Uterus (tissue), 3 donors: ENCODE measurements at regions not wholly inside any gene's neighbourhood (a gene's known extent, or its start where the extent isn't known, plus 50 kb on each side); places are given as distances from the start of the nearest gene placed in this dataset.

Source experiments
- DNase-seq, 2 donors: peaks; one replicate each; pipeline ENCODE4 v3.0.0-alpha.2; 2019 to 2020
- H3K27ac ChIP-seq, 2 donors: fragments of 200-600 bp; sonication (generic); 1 replicate in 1 of 2; 2 replicates in 1 of 2; pipeline ENCODE4 v1.5.1; 2016 to 2018
- H3K27me3 ChIP-seq, 2 donors: fragments of 200-600 bp; sonication (generic); one replicate each; pipeline ENCODE4 v1.5.1; 2018 to 2019; ENCODE audit warnings: control low read depth in 1 of 2
- H3K36me3 ChIP-seq, 2 donors: fragments of 200-600 bp; sonication (generic); one replicate each; pipeline ENCODE4 v1.5.1; 2019; ENCODE audit warnings: control low read depth in 1 of 2
- H3K4me1 ChIP-seq, 2 donors: fragments of 200-600 bp; sonication (generic); one replicate each; pipeline ENCODE4 v1.5.1; 2018 to 2019; ENCODE audit warnings: control low read depth in 1 of 2
- H3K4me3 ChIP-seq, 2 donors: fragments of 200-600 bp; sonication (generic); 1 replicate in 1 of 2; 2 replicates in 1 of 2; pipeline ENCODE4 v1.5.1; 2018 to 2019; ENCODE audit warnings: mild to moderate bottlenecking in 1 of 2
- H3K9me3 ChIP-seq, 2 donors: fragments of 200-600 bp; sonication (generic); one replicate each; pipeline ENCODE4 v1.5.1; 2019; ENCODE audit warnings: control low read depth in 1 of 2
- CTCF ChIP-seq, 4 experiments: fragments of 200-600 bp in 2 of 4; fragments of 450-650 bp in 2 of 4; sonication (generic) in 2 of 4; IDR thresholded peaks; one replicate each; pipeline ENCODE4 v1.5.1; 2016 to 2019; ENCODE audit warnings: antibody characterized with exemption in 4 of 4, mild to moderate bottlenecking in 2 of 4, moderate library complexity in 1 of 4
- POLR2A ChIP-seq, 2 donors: fragments of 450-650 bp; IDR thresholded peaks; one replicate each; pipeline ENCODE4 v1.6.1; 2016; ENCODE audit warnings: antibody characterized with exemption in 2 of 2, mild to moderate bottlenecking in 1 of 2, moderate library complexity in 1 of 2
- intact Hi-C: fragments of 100-400 bp; cut with DNase I; formaldehyde crosslinking; loops from one replicate; pipeline ENCODE4 v1.15.1; 2023; ENCODE audit warnings: low total_unique reads
- donor health status: DM: yes; HTN: yes; CAD: no.

- Histone ChIP-seq H3K4me3 (no peak overlapping the region), H3K4me1 (no peaks in the 10 kb centered on the region), H3K36me3 (no peaks in the 10 kb centered on the region), H3K27ac (no peak overlapping the region), H3K27me3 (no peaks in the 10 kb centered on the region), H3K9me3 (no peaks in the 10 kb centered on the region)
- no peak for TF ChIP-seq POLR2A (IDR thresholded peaks at IDR 0.05)
- no peak for TF ChIP-seq CTCF (IDR thresholded peaks at IDR 0.05)
- intact Hi-C loops: no loop called here
- no peak for DNase-seq
Measured at GRCh38 chr6:67300430-67301040, 1334.5 kb upstream of the ADGRB3 start.

- TF ChIP-seq POLR2A (IDR thresholded peaks at IDR 0.05) (no peak), CTCF (IDR thresholded peaks at IDR 0.05) (no peak)
- DNase-seq: no peak
- intact Hi-C loops: no loop called here
- Histone ChIP-seq H3K36me3 (no peaks in the 10 kb centered on the region), H3K4me1 (no peaks in the 10 kb centered on the region), H3K27me3 (no peaks in the 10 kb centered on the region), H3K27ac (no peak overlapping the region), H3K4me3 (no peak overlapping the region), H3K9me3 (no peaks in the 10 kb centered on the region)
Measured at GRCh38 chr6:67292169-67292568, 1342.9 kb upstream of the ADGRB3 start.

GRCh38 chr6:67287566-67287965, 1347.5 kb upstream of the ADGRB3 start:
- Histone ChIP-seq H3K27me3 (no peaks in the 10 kb centered on the region), H3K9me3 (no peaks in the 10 kb centered on the region), H3K27ac (no peak overlapping the region), H3K4me1 (no peaks in the 10 kb centered on the region), H3K4me3 (no peak overlapping the region), H3K36me3 (no peaks in the 10 kb centered on the region)
- intact Hi-C loops: no loop called here
- DNase-seq: no peak
- TF ChIP-seq POLR2A (IDR thresholded peaks at IDR 0.05) (no peak), CTCF (IDR thresholded peaks at IDR 0.05) (no peak)

- no peaks in the 10 kb centered on the region for H3K27me3 ChIP-seq
- H3K4me3 ChIP-seq: no peak overlapping the region
- no peaks in the 10 kb centered on the region for H3K36me3 ChIP-seq
- intact Hi-C loops: no loop called here
- TF ChIP-seq CTCF (IDR thresholded peaks at IDR 0.05) (no peak), POLR2A (IDR thresholded peaks at IDR 0.05) (no peak)
- no peaks in the 10 kb centered on the region for H3K9me3 ChIP-seq
- no peak overlapping the region for H3K27ac ChIP-seq
- no peak for DNase-seq
- no peaks in the 10 kb centered on the region for H3K4me1 ChIP-seq
Measured at GRCh38 chr6:67285770-67286495, 1349.1 kb upstream of the ADGRB3 start.

GRCh38 chr6:67277312-67277711, 1357.8 kb upstream of the ADGRB3 start:
- no peak for TF ChIP-seq CTCF (IDR thresholded peaks at IDR 0.05)
- TF ChIP-seq POLR2A (IDR thresholded peaks at IDR 0.05): no peak
- no peak for DNase-seq
- Histone ChIP-seq H3K36me3 (no peaks in the 10 kb centered on the region), H3K4me1 (no peaks in the 10 kb centered on the region), H3K27ac (no peak overlapping the region), H3K4me3 (no peak overlapping the region), H3K9me3 (no peaks in the 10 kb centered on the region), H3K27me3 (no peaks in the 10 kb centered on the region)
- intact Hi-C loops: no loop called here
